ENCODE measurements at regions not wholly inside any gene's neighbourhood (a gene's known extent, or its start where the extent isn't known, plus 50 kb on each side); places are given as distances from the start of the nearest gene placed in this dataset.

GRCh38 chr3:109784852-109785631 is 447.7 kb upstream of the DPPA4 start:
- Mint-ChIP-seq H3K9me3 (no peaks in the 10 kb centered on the region), H3K4me3 (no peak overlapping the region), H3K4me1 (no peaks in the 10 kb centered on the region), H3K27me3 (no peaks in the 10 kb centered on the region), H3K27ac (no peak overlapping the region), H3K36me3 (no peaks in the 10 kb centered on the region)
- DNase-seq (ENCODE audit: low spot score in 2 of 2), result no peak
- no peak for ATAC-seq (ENCODE audit: low read depth)

GRCh38 chr3:109803274-109803673 is 465.9 kb upstream of the DPPA4 start:
- DNase-seq (ENCODE audit: low spot score in 2 of 2) (no peak), ATAC-seq (ENCODE audit: low read depth) (no peak)
- H3K36me3 Mint-ChIP-seq, result no peaks in the 10 kb centered on the region
- H3K27ac Mint-ChIP-seq, result no peak overlapping the region
- H3K4me3 Mint-ChIP-seq, result no peak overlapping the region
- H3K27me3 Mint-ChIP-seq, result no peaks in the 10 kb centered on the region
- peaks cover 5% of the 10 kb centered on the region for H3K4me1 Mint-ChIP-seq
- peaks cover 6% of the 10 kb centered on the region for H3K9me3 Mint-ChIP-seq

GRCh38 chr3:109804697-109805096 is 467.4 kb upstream of the DPPA4 start:
- no peak for DNase-seq (ENCODE audit: low spot score in 2 of 2)
- Mint-ChIP-seq H3K27me3 (no peaks in the 10 kb centered on the region), H3K9me3 (peaks cover 3% of the 10 kb centered on the region), H3K27ac (no peak overlapping the region), H3K4me3 (no peak overlapping the region), H3K36me3 (no peaks in the 10 kb centered on the region), H3K4me1 (peaks cover 5% of the 10 kb centered on the region)
- ATAC-seq (ENCODE audit: low read depth), result no peak

GRCh38 chr3:109806929-109807328 is 469.6 kb upstream of the DPPA4 start:
- H3K9me3 Mint-ChIP-seq, result peaks cover 1% of the 10 kb centered on the region
- no peak for DNase-seq (ENCODE audit: low spot score in 2 of 2)
- H3K4me3 Mint-ChIP-seq, result no peak overlapping the region
- ATAC-seq (ENCODE audit: low read depth), result no peak
- H3K4me1 Mint-ChIP-seq, result peaks cover 5% of the 10 kb centered on the region
- no peaks in the 10 kb centered on the region for H3K27me3 Mint-ChIP-seq
- H3K27ac Mint-ChIP-seq, result no peak overlapping the region
- H3K36me3 Mint-ChIP-seq, result no peaks in the 10 kb centered on the region

- Mint-ChIP-seq H3K4me3 (no peak overlapping the region), H3K27me3 (no peaks in the 10 kb centered on the region), H3K27ac (no peak overlapping the region), H3K9me3 (peaks cover 1% of the 10 kb centered on the region), H3K4me1 (peaks cover 5% of the 10 kb centered on the region), H3K36me3 (no peaks in the 10 kb centered on the region)
- DNase-seq (ENCODE audit: low spot score in 2 of 2) (no peak), ATAC-seq (ENCODE audit: low read depth) (no peak)
Observed at GRCh38 chr3:109809513-109809912, 472.2 kb upstream of the DPPA4 start.

- Mint-ChIP-seq H3K27ac (no peak overlapping the region), H3K4me3 (no peak overlapping the region), H3K9me3 (peaks cover 1% of the 10 kb centered on the region), H3K27me3 (no peaks in the 10 kb centered on the region), H3K4me1 (no peaks in the 10 kb centered on the region), H3K36me3 (no peaks in the 10 kb centered on the region)
- ATAC-seq (ENCODE audit: low read depth), result no peak
- no peak for DNase-seq (ENCODE audit: low spot score in 2 of 2)
Observed at GRCh38 chr3:109818081-109818480, 480.7 kb upstream of the DPPA4 start.

GRCh38 chr3:109819734-109820133 is 482.4 kb upstream of the DPPA4 start:
- Mint-ChIP-seq H3K9me3 (peaks cover 3% of the 10 kb centered on the region), H3K4me1 (no peaks in the 10 kb centered on the region), H3K4me3 (no peak overlapping the region), H3K36me3 (no peaks in the 10 kb centered on the region), H3K27me3 (no peaks in the 10 kb centered on the region), H3K27ac (no peak overlapping the region)
- DNase-seq (ENCODE audit: low spot score in 2 of 2) (no peak), ATAC-seq (ENCODE audit: low read depth) (no peak)

GRCh38 chr3:109825971-109826810 is 488.8 kb upstream of the DPPA4 start:
- Mint-ChIP-seq H3K4me3 (no peak overlapping the region), H3K27me3 (no peaks in the 10 kb centered on the region), H3K36me3 (no peaks in the 10 kb centered on the region), H3K9me3 (peaks cover 3% of the 10 kb centered on the region), H3K27ac (no peak overlapping the region), H3K4me1 (no peaks in the 10 kb centered on the region)
- ATAC-seq (ENCODE audit: low read depth) (no peak), DNase-seq (ENCODE audit: low spot score in 2 of 2) (no peak)

- no peak for DNase-seq (ENCODE audit: low spot score in 2 of 2)
- H3K9me3 Mint-ChIP-seq, result no peaks in the 10 kb centered on the region
- no peaks in the 10 kb centered on the region for H3K4me1 Mint-ChIP-seq
- H3K27me3 Mint-ChIP-seq, result no peaks in the 10 kb centered on the region
- no peak overlapping the region for H3K27ac Mint-ChIP-seq
- H3K36me3 Mint-ChIP-seq, result no peaks in the 10 kb centered on the region
- no peak for ATAC-seq (ENCODE audit: low read depth)
- no peak overlapping the region for H3K4me3 Mint-ChIP-seq
Observed at GRCh38 chr3:109831403-109831802, 494.1 kb upstream of the DPPA4 start.

- no peak for ATAC-seq (ENCODE audit: low read depth)
- Mint-ChIP-seq H3K9me3 (no peaks in the 10 kb centered on the region), H3K27me3 (no peaks in the 10 kb centered on the region), H3K4me3 (no peak overlapping the region), H3K36me3 (no peaks in the 10 kb centered on the region), H3K27ac (no peak overlapping the region), H3K4me1 (no peaks in the 10 kb centered on the region)
- DNase-seq (ENCODE audit: low spot score in 2 of 2), result no peak
Observed at GRCh38 chr3:109835958-109836357, 498.6 kb upstream of the DPPA4 start.

GRCh38 chr3:109851854-109852253 is 514.5 kb upstream of the DPPA4 start:
- DNase-seq (ENCODE audit: low spot score in 2 of 2) (no peak), ATAC-seq (ENCODE audit: low read depth) (no peak)
- H3K4me1 Mint-ChIP-seq, result no peaks in the 10 kb centered on the region
- H3K27ac Mint-ChIP-seq, result no peak overlapping the region
- peaks cover 14% of the 10 kb centered on the region for H3K9me3 Mint-ChIP-seq
- no peaks in the 10 kb centered on the region for H3K27me3 Mint-ChIP-seq
- H3K4me3 Mint-ChIP-seq, result no peak overlapping the region
- no peaks in the 10 kb centered on the region for H3K36me3 Mint-ChIP-seq

GRCh38 chr3:109852283-109852682 is 514.9 kb upstream of the DPPA4 start:
- Mint-ChIP-seq H3K4me1 (no peaks in the 10 kb centered on the region), H3K36me3 (no peaks in the 10 kb centered on the region), H3K4me3 (no peak overlapping the region), H3K27ac (no peak overlapping the region), H3K27me3 (no peaks in the 10 kb centered on the region), H3K9me3 (peaks cover 14% of the 10 kb centered on the region)
- DNase-seq (ENCODE audit: low spot score in 2 of 2) (no peak), ATAC-seq (ENCODE audit: low read depth) (no peak)

- Mint-ChIP-seq H3K27ac (no peak overlapping the region), H3K27me3 (no peaks in the 10 kb centered on the region), H3K9me3 (peaks cover 14% of the 10 kb centered on the region), H3K4me1 (no peaks in the 10 kb centered on the region), H3K4me3 (no peak overlapping the region), H3K36me3 (no peaks in the 10 kb centered on the region)
- ATAC-seq (ENCODE audit: low read depth) (no peak), DNase-seq (ENCODE audit: low spot score in 2 of 2) (no peak)
Observed at GRCh38 chr3:109853077-109853731, 515.9 kb upstream of the DPPA4 start.

- H3K4me1 Mint-ChIP-seq, result no peaks in the 10 kb centered on the region
- ATAC-seq (ENCODE audit: low read depth) (no peak), DNase-seq (ENCODE audit: low spot score in 2 of 2) (no peak)
- no peaks in the 10 kb centered on the region for H3K27me3 Mint-ChIP-seq
- H3K36me3 Mint-ChIP-seq, result no peaks in the 10 kb centered on the region
- no peak overlapping the region for H3K4me3 Mint-ChIP-seq
- H3K9me3 Mint-ChIP-seq, result peaks cover 7% of the 10 kb centered on the region
- no peak overlapping the region for H3K27ac Mint-ChIP-seq
Observed at GRCh38 chr3:109863701-109864100, 526.4 kb upstream of the DPPA4 start.
